ENCODE measurements at regions not wholly inside any gene's neighbourhood (a gene's known extent, or its start where the extent isn't known, plus 50 kb on each side); places are given as distances from the start of the nearest gene placed in this dataset.
"Not testable (repeated sequence)": the region's sequence is repeated elsewhere in the genome, so short reads cannot be mapped to it uniquely, and the experiment has no call there.

DNA sequence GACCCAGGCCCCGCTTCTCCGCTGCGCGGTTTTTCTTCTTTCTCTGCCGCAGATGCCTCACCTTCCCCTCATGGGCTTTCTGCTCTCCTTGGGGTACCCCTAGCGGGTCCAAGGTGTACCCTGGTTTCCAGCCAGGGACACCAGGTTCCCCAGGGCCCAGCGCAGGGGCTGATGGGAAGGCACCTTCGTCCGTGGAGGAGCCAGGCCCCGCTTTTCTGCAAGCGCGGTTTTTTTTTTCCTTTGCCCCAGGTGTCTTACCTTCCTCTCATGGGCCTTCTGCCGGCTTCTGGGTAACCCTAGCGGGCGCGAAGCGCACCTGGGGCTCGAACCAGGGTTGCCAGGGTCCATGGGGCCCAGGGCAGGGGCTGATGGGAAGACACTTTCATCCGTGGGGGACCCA, 165.9 kb upstream of the ZNG1F start:
- H3K9me3 ChIP-seq (ENCODE audit: low read length); H3K27me3 Mint-ChIP-seq; H3K4me1 ChIP-seq (ENCODE audit: insufficient read depth, low read length); H3K4me1 Mint-ChIP-seq; H3K27ac ChIP-seq (ENCODE audit: low read depth, low read length); H3K36me3 Mint-ChIP-seq; POLR2A ChIA-PET; H3K27me3 ChIP-seq (ENCODE audit: insufficient read depth, low read length, poor library complexity, severe bottlenecking); H3K4me3 ChIP-seq (ENCODE audit: low read length); H3K9me3 Mint-ChIP-seq; H3K36me3 ChIP-seq (ENCODE audit: insufficient read depth, low read length); CTCF ChIA-PET: not testable (repeated sequence)
- peak in 3 of 5 donors; percentile 41 to 58 (median 46) for DNase-seq
- Mint-ChIP-seq H3K27ac (peak overlapping the region in 3 of 8 donors; percentile 54 to 69 (median 58)), H3K4me3 (peak overlapping the region; percentile 64 to 85 (median 73))

DNA sequence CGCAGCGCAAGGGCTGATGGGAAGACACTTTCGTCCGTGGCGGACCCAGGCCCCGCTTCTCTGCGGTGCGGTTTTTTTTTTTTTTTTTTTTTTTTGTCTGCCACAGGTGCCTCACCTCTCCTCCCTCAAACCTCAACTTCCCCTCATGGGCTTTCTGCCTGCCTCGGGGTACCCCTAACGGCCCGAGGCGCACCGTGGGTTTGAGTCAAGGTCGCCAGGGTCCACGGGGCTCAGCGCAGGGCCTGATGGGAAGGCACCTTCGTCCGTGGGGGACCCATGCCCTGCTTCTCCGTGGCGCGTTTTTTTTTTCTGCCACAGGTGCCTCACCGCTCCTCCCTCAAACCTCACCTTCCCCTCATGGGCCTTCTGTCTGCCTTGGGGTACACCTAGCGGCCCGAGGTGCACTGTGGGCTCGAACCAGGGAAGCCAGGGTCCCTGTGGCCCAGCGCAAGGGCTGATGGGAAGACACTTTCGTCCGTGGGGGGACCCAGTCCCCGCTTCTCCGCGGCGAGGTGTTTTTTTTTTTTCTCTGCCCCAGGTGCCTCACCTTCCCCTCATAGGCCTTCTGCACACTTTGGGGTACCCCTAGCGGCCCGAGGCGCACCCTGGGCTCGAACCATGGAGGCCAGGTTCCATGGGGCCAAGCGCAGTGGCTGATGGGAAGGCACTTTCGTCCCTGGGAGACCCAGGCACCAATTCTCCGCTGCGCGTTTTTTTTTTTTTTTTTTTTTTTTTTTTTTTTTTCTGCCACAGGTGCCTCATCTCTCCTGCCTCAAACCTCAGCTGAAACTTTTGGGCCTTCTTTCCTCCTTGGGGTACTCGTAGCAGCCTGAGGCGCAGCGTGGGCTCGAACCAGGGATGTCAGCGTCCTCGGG, 165.2 kb upstream of the ZNG1F start:
- H3K4me1 ChIP-seq (ENCODE audit: insufficient read depth, low read length); H3K36me3 Mint-ChIP-seq; H3K27me3 ChIP-seq (ENCODE audit: insufficient read depth, low read length, poor library complexity, severe bottlenecking); H3K36me3 ChIP-seq (ENCODE audit: insufficient read depth, low read length); H3K27ac ChIP-seq (ENCODE audit: low read depth, low read length); POLR2A ChIA-PET; H3K9me3 Mint-ChIP-seq; H3K27me3 Mint-ChIP-seq; H3K4me3 ChIP-seq (ENCODE audit: low read length); H3K9me3 ChIP-seq (ENCODE audit: low read length); CTCF ChIA-PET; H3K4me1 Mint-ChIP-seq: not testable (repeated sequence)
- peak in 1 of 5 donors; percentile 7 for DNase-seq
- Mint-ChIP-seq H3K4me3 (peak overlapping the region; percentile 33 to 80 (median 64)), H3K27ac (peak overlapping the region in 2 of 8 donors; percentile 29 to 69)

DNA sequence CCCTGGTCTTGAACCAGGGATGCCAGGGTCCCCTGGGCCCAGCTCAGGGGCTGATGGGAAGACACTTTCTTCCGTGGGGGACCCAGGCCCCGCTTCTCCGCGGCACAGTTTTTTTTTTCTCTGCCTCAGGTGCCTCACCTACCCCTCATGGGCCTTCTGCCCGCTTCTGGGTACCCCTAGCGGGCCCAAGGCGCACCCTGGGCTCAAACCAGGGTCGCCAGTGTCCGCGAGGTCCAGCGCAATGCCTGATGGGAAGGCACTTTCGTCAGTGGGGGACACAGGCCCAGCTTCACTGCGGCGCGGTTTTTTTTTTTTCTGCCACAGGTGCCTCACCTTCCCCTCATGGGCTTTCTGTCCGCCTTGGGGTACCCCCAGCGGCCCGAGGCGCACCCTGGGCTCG, 163.9 kb upstream of the ZNG1F start:
- H3K4me1 ChIP-seq (ENCODE audit: insufficient read depth, low read length); CTCF ChIA-PET; DNase-seq; H3K4me1 Mint-ChIP-seq; H3K27me3 ChIP-seq (ENCODE audit: insufficient read depth, low read length, poor library complexity, severe bottlenecking); H3K4me3 ChIP-seq (ENCODE audit: low read length); POLR2A ChIA-PET; H3K36me3 Mint-ChIP-seq; H3K9me3 ChIP-seq (ENCODE audit: low read length); H3K27me3 Mint-ChIP-seq; H3K9me3 Mint-ChIP-seq; H3K27ac Mint-ChIP-seq; H3K4me3 Mint-ChIP-seq; H3K27ac ChIP-seq (ENCODE audit: low read depth, low read length); H3K36me3 ChIP-seq (ENCODE audit: insufficient read depth, low read length): not testable (repeated sequence)

DNA sequence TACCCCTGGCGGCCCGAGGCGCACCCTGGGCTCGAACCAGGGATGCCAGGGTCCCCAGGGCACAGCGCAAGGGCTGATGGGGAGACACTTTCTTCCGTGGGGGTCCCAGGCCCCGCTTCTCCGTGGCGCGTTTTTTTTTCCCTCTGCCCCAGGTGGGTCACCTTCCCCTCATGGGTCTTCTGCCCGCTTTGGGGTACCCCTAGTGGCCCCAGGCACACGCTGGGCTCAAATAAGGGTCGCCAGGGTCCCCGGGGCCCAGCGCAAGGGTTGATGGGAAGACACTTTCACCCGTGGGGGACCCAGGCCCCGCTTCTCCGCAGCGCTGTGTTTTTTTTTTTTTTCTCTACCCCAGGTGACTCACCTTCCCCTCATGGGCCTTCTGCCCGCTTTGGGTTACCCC, 163.3 kb upstream of the ZNG1F start:
- H3K36me3 Mint-ChIP-seq; H3K36me3 ChIP-seq (ENCODE audit: insufficient read depth, low read length); H3K4me1 Mint-ChIP-seq; DNase-seq; H3K4me3 ChIP-seq (ENCODE audit: low read length); H3K27ac Mint-ChIP-seq; H3K4me1 ChIP-seq (ENCODE audit: insufficient read depth, low read length); H3K9me3 Mint-ChIP-seq; H3K27me3 ChIP-seq (ENCODE audit: insufficient read depth, low read length, poor library complexity, severe bottlenecking); POLR2A ChIA-PET; H3K9me3 ChIP-seq (ENCODE audit: low read length); CTCF ChIA-PET; H3K27ac ChIP-seq (ENCODE audit: low read depth, low read length); H3K27me3 Mint-ChIP-seq; H3K4me3 Mint-ChIP-seq: not testable (repeated sequence)

DNA sequence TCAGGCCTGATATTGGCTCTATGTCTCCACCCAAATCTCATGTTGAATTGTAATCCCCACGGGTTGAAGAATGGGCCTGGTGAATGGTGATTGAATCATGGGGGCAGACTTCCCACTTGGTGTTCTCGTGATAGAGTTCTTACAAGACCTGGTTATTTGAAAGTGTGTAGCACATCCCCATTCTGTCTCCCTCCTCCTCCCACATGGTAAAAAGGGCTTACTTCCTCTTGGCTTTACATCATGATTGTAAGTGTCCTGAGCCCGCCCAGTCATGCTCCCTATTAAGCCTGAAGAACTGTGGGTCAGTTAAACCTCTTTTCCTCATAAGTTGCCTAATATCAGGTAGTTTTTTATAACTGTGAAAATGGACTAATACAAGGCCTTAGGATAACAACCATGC, 158.8 kb upstream of the ZNG1F start:
- H3K4me1 ChIP-seq (ENCODE audit: insufficient read depth, low read length); H3K9me3 Mint-ChIP-seq; H3K4me3 ChIP-seq (ENCODE audit: low read length); H3K27me3 ChIP-seq (ENCODE audit: insufficient read depth, low read length, poor library complexity, severe bottlenecking); H3K4me3 Mint-ChIP-seq; H3K9me3 ChIP-seq (ENCODE audit: low read length); H3K36me3 ChIP-seq (ENCODE audit: insufficient read depth, low read length); POLR2A ChIA-PET; H3K27ac Mint-ChIP-seq; DNase-seq; H3K36me3 Mint-ChIP-seq; CTCF ChIA-PET; H3K27ac ChIP-seq (ENCODE audit: low read depth, low read length); H3K27me3 Mint-ChIP-seq; H3K4me1 Mint-ChIP-seq: not testable (repeated sequence)

- H3K27ac Mint-ChIP-seq; H3K27ac ChIP-seq (ENCODE audit: low read depth, low read length); H3K4me3 Mint-ChIP-seq; H3K9me3 Mint-ChIP-seq; POLR2A ChIA-PET; H3K4me3 ChIP-seq (ENCODE audit: low read length); CTCF ChIA-PET; H3K27me3 Mint-ChIP-seq; H3K4me1 Mint-ChIP-seq; H3K4me1 ChIP-seq (ENCODE audit: insufficient read depth, low read length); H3K9me3 ChIP-seq (ENCODE audit: low read length); H3K36me3 ChIP-seq (ENCODE audit: insufficient read depth, low read length); H3K36me3 Mint-ChIP-seq; H3K27me3 ChIP-seq (ENCODE audit: insufficient read depth, low read length, poor library complexity, severe bottlenecking): not testable (repeated sequence)
- DNase-seq = peak in 1 of 5 donors; percentile 13
These were observed 143.4 kb upstream of the ZNG1F start for GRCh38 chr9:41332562-41332961.

DNA sequence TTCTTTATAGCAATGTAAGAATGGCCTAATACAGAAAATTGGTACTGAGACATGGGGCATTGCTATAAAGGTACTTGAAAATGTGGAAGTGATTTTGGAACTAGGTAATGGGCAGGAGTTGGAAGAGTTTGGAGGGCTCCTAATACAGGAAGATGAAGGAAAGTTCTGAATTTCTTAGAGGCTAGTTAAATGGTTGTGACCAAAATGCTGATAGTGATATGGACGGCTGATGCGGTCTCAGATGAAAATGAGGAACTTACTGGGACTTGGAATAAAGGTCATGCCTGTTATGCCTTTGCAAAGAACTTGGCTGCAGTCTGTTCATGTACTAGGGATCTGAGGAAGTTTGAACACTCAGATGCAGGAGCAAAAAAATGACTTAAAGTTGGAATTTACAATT, 132.2 kb upstream of the ZNG1F start:
- H3K27ac Mint-ChIP-seq; H3K4me1 ChIP-seq (ENCODE audit: insufficient read depth, low read length); H3K27ac ChIP-seq (ENCODE audit: low read depth, low read length); DNase-seq; H3K36me3 Mint-ChIP-seq; H3K4me3 Mint-ChIP-seq; POLR2A ChIA-PET; H3K27me3 ChIP-seq (ENCODE audit: insufficient read depth, low read length, poor library complexity, severe bottlenecking); H3K27me3 Mint-ChIP-seq; H3K9me3 ChIP-seq (ENCODE audit: low read length); H3K4me3 ChIP-seq (ENCODE audit: low read length); H3K4me1 Mint-ChIP-seq; CTCF ChIA-PET; H3K36me3 ChIP-seq (ENCODE audit: insufficient read depth, low read length); H3K9me3 Mint-ChIP-seq: not testable (repeated sequence)

DNA sequence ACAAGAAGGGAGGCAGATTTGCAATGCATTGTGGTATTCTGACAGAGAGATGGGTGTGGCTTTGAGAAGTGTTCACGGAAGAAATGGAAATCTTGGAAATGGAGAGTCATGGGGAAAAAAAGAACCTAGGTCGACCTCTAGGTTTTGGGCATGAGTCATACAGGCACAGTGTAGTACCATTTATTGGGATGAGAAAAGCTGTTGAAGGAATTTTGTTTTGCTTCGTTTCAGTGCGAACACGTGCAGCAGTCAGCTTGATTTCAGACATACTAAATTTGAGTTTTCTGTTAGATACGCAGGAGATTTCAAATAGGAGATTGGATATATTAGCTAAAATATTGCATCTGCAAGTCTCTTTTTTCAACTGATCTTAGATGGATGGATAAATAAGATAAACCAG, 119.8 kb upstream of the ZNG1F start:
- H3K36me3 ChIP-seq (ENCODE audit: insufficient read depth, low read length); H3K27ac ChIP-seq (ENCODE audit: low read depth, low read length); H3K36me3 Mint-ChIP-seq; H3K4me3 Mint-ChIP-seq; H3K4me3 ChIP-seq (ENCODE audit: low read length); POLR2A ChIA-PET; CTCF ChIA-PET; H3K27me3 ChIP-seq (ENCODE audit: insufficient read depth, low read length, poor library complexity, severe bottlenecking); H3K9me3 ChIP-seq (ENCODE audit: low read length); H3K27ac Mint-ChIP-seq; H3K4me1 ChIP-seq (ENCODE audit: insufficient read depth, low read length); DNase-seq; H3K4me1 Mint-ChIP-seq; H3K9me3 Mint-ChIP-seq: not testable (repeated sequence)
- H3K27me3 Mint-ChIP-seq = peaks cover 6 to 12% of the 10 kb centered on the region in 2 donors

- H3K9me3 ChIP-seq (ENCODE audit: low read length); DNase-seq; POLR2A ChIA-PET; H3K27ac Mint-ChIP-seq; H3K27me3 Mint-ChIP-seq; H3K4me3 ChIP-seq (ENCODE audit: low read length); H3K36me3 Mint-ChIP-seq; H3K4me1 ChIP-seq (ENCODE audit: insufficient read depth, low read length); H3K27ac ChIP-seq (ENCODE audit: low read depth, low read length); H3K27me3 ChIP-seq (ENCODE audit: insufficient read depth, low read length, poor library complexity, severe bottlenecking); H3K4me1 Mint-ChIP-seq; CTCF ChIA-PET; H3K4me3 Mint-ChIP-seq; H3K36me3 ChIP-seq (ENCODE audit: insufficient read depth, low read length); H3K9me3 Mint-ChIP-seq: not testable (repeated sequence)
These were observed 96.6 kb upstream of the ZNG1F start for GRCh38 chr9:41285744-41286143.

Data from CD8-positive, alpha-beta memory T cell (primary cell).